ENCODE measurements at regions not wholly inside any gene's neighbourhood (a gene's known extent, or its start where the extent isn't known, plus 50 kb on each side); places are given as distances from the start of the nearest gene placed in this dataset.

- no peak for TF ChIP-seq CTCF (IDR thresholded peaks at IDR 0.05)
- no peak for TF ChIP-seq EZH2phosphoT487 (IDR thresholded peaks at IDR 0.05)
Measured at GRCh38 chr4:185090592-185090991, 52.5 kb upstream of the SLC25A4 start.
